K562 (cell line): ENCODE measurements at regions not wholly inside any gene's neighbourhood (a gene's known extent, or its start where the extent isn't known, plus 50 kb on each side); places are given as distances from the start of the nearest gene placed in this dataset.

Source experiments
- ATAC-seq: fragments of 200-7000 bp; cut with Tn5 transposase; 3 replicates; pipeline ENCODE4 v1.9.1; 2020; ENCODE audit warnings: moderate library complexity
- BruUV-seq: library from RNA; stranded (reverse); fragments of 400-500 nt; replicated peaks from 2 replicates; lab custom pipeline; 2021; lab: Mats Ljungman, UMichigan
- CTCF ChIA-PET: fragments of 300-600 bp; formaldehyde crosslinking; extraction: SDS; loops from one replicate; lab custom pipeline; 2021; ENCODE audit warnings: low intra/inter-chr PET ratio; lab: Yijun Ruan, JAX
- POLR2A ChIA-PET: fragments of 300-600, 350-650 bp; sonication (Branson Sonifier 250); formaldehyde crosslinking; extraction: SDS; loops from one replicate; lab custom pipeline; 2021; ENCODE audit warnings: antibody characterized with exemption, inconsistent platforms; lab: Yijun Ruan, JAX
- DNase-seq, 4 experiments: peaks; one replicate each; pipeline versions ENCODE4 v3.0.0 to v3.0.0-alpha.2; 2011 to 2018; ENCODE audit warnings: low spot score in 3 of 4, mixed read lengths in 3 of 4; ENCODE audit errors: extremely low read depth in 1 of 4
- FAIRE-seq: peaks from 2 replicates; lab custom pipeline; 2011; peaks lifted over from hg19 to GRCh38; lab: Jason Lieb, UNC
- H2AFZ ChIP-seq: 2 replicates; pipeline ENCODE4 v1.6.0; 2011; ENCODE audit warnings: low read depth, low read length, control low read depth, inconsistent platforms
- H3K27ac ChIP-seq: fragments of 200-600 bp; 3 replicates; pipeline ENCODE4 v1.8.0; 2011; ENCODE audit warnings: low read depth, mild to moderate bottlenecking, control low read depth, inconsistent platforms, low read length, moderate library complexity, mixed read lengths; ENCODE audit errors: extremely low read depth
- H3K27me3 ChIP-seq, 2 experiments: fragments of 300-600 bp in 1 of 2; 2 replicates in 1 of 2; 3 replicates in 1 of 2; pipeline versions ENCODE4 v1.6.0 to v1.8.0; 2011; ENCODE audit warnings: inconsistent platforms in 2 of 2, low read length in 2 of 2, mild to moderate bottlenecking in 1 of 2, mixed read lengths in 1 of 2, moderate library complexity in 1 of 2; ENCODE audit not compliant: control insufficient read depth in 2 of 2, insufficient read depth in 2 of 2
- H3K36me3 ChIP-seq: fragments of 300-600 bp; 3 replicates; pipeline ENCODE4 v1.8.0; 2011; ENCODE audit warnings: mild to moderate bottlenecking, low read length, inconsistent platforms; ENCODE audit not compliant: control insufficient read depth, insufficient read depth
- H3K4me1 ChIP-seq, 2 experiments: fragments of 200-600 bp in 1 of 2; replicated peaks in 1 of 2; 2 replicates in 1 of 2; 3 replicates in 1 of 2; pipeline versions ENCODE4 v1.5.1 to v1.8.0; 2011; ENCODE audit warnings: inconsistent platforms in 2 of 2, low read length in 2 of 2, mild to moderate bottlenecking in 1 of 2, mixed read lengths in 1 of 2, moderate library complexity in 1 of 2; ENCODE audit not compliant: control insufficient read depth in 2 of 2, insufficient read depth in 2 of 2
- H3K4me2 ChIP-seq: 2 replicates; pipeline ENCODE4 v1.6.1; 2011; ENCODE audit warnings: low read length, control low read depth, inconsistent platforms, mixed read lengths; ENCODE audit not compliant: insufficient read depth
- H3K4me3 ChIP-seq: fragments of 200-600 bp; sonication (generic), shearing (Covaris generic); 2 replicates; pipeline ENCODE4 v1.5.1; 2016; ENCODE audit warnings: control low read depth, inconsistent platforms
- H3K79me2 ChIP-seq: fragments of 200-600 bp; 3 replicates; pipeline ENCODE4 v1.8.0; 2011; ENCODE audit warnings: low read length, inconsistent platforms; ENCODE audit not compliant: control insufficient read depth, insufficient read depth
- H3K9ac ChIP-seq, 2 experiments: 2 replicates each; pipeline versions ENCODE4 v1.6.0 to v1.6.1; 2011; ENCODE audit warnings: low read depth in 2 of 2, low read length in 2 of 2, control low read depth in 1 of 2, inconsistent platforms in 1 of 2, mild to moderate bottlenecking in 1 of 2, mixed read lengths in 1 of 2; ENCODE audit not compliant: insufficient read depth in 1 of 2
- H3K9me1 ChIP-seq: one replicate; pipeline ENCODE4 v1.6.0; 2011; ENCODE audit warnings: inconsistent platforms, mild to moderate bottlenecking, low read length, moderate library complexity; ENCODE audit not compliant: control insufficient read depth, insufficient read depth
- H3K9me3 ChIP-seq: replicated peaks from 2 replicates; pipeline ENCODE4 v1.5.1; 2011; ENCODE audit warnings: low read depth, low read length, inconsistent platforms; ENCODE audit not compliant: control insufficient read depth, insufficient read depth
- H4K20me1 ChIP-seq: replicated peaks from 2 replicates; pipeline ENCODE4 v1.6.1; 2011; ENCODE audit warnings: low read length, inconsistent platforms, mixed read lengths; ENCODE audit not compliant: control insufficient read depth, insufficient read depth
- BRD4 ChIP-seq: fragments of 200-600 bp; sonication (generic); IDR thresholded peaks from 2 replicates; pipeline ENCODE4 v1.6.1; 2017; ENCODE audit warnings: inconsistent platforms
- FOXK2 ChIP-seq, 2 experiments: fragments of 450-650 bp; IDR thresholded peaks in 1 of 2; conservative IDR thresholded peaks in 1 of 2; 2 replicates each; pipeline ENCODE4 v1.6.1; 2016; ENCODE audit warnings: low read depth in 2 of 2, mild to moderate bottlenecking in 1 of 2
- XRCC4 ChIP-seq: IDR thresholded peaks from one replicate; pipeline ENCODE4 v1.6.1; 2011; ENCODE audit not compliant: insufficient read depth, insufficient read length; ENCODE audit errors: extremely low read depth
- ZNF551 ChIP-seq: fragments of 250-450 bp; sonication (Bioruptor Pico); IDR thresholded peaks from 2 replicates; pipeline ENCODE4 v1.5.0; 2021; ENCODE audit warnings: mild to moderate bottlenecking, moderate library complexity
- WGBS: fragments of 100-300 bp; shearing (Covaris generic); methylation state at CpG from one replicate; pipeline ENCODE4 v1.1.6; 2016; ENCODE audit warnings: low coverage, mixed read lengths; ENCODE audit not compliant: insufficient coverage; ENCODE audit errors: missing lambda C conversion rate; 5-methylcytosine and 5-hydroxymethylcytosine counted together
- in situ Hi-C: fragments of 300-500 bp; cut with MboI; formaldehyde crosslinking; loops from 4 replicates; pipeline ENCODE4 v1.15.0; 2018; ENCODE audit warnings: inconsistent platforms, mixed read lengths
- intact Hi-C: fragments of 100-400 bp; cut with micrococcal nuclease; formaldehyde crosslinking; loops from 2 replicates; pipeline ENCODE4 v1.14.2; 2022
- TF ChIP-seq, protein P1 (sequence below): sonication (generic); formaldehyde crosslinking; IDR thresholded peaks from 2 replicates; pipeline ENCODE4 v1.8.1; 2023; ENCODE audit warnings: missing genetic modification reagents, mild to moderate bottlenecking, borderline replicate concordance
- TF ChIP-seq, protein P2 (sequence below): fragments of 200-800 bp; sonication (Bioruptor generic); IDR thresholded peaks from 2 replicates; pipeline ENCODE4 v1.6.1; 2017; ENCODE audit warnings: missing genetic modification characterization, missing compliant biosample characterization

GRCh38 chr1:103191327-103191726 is 83.0 kb upstream of the COL11A1 start:
- H3K27me3 ChIP-seq: no peaks in the 10 kb centered on the region
- TF ChIP-seq, protein P1, sequence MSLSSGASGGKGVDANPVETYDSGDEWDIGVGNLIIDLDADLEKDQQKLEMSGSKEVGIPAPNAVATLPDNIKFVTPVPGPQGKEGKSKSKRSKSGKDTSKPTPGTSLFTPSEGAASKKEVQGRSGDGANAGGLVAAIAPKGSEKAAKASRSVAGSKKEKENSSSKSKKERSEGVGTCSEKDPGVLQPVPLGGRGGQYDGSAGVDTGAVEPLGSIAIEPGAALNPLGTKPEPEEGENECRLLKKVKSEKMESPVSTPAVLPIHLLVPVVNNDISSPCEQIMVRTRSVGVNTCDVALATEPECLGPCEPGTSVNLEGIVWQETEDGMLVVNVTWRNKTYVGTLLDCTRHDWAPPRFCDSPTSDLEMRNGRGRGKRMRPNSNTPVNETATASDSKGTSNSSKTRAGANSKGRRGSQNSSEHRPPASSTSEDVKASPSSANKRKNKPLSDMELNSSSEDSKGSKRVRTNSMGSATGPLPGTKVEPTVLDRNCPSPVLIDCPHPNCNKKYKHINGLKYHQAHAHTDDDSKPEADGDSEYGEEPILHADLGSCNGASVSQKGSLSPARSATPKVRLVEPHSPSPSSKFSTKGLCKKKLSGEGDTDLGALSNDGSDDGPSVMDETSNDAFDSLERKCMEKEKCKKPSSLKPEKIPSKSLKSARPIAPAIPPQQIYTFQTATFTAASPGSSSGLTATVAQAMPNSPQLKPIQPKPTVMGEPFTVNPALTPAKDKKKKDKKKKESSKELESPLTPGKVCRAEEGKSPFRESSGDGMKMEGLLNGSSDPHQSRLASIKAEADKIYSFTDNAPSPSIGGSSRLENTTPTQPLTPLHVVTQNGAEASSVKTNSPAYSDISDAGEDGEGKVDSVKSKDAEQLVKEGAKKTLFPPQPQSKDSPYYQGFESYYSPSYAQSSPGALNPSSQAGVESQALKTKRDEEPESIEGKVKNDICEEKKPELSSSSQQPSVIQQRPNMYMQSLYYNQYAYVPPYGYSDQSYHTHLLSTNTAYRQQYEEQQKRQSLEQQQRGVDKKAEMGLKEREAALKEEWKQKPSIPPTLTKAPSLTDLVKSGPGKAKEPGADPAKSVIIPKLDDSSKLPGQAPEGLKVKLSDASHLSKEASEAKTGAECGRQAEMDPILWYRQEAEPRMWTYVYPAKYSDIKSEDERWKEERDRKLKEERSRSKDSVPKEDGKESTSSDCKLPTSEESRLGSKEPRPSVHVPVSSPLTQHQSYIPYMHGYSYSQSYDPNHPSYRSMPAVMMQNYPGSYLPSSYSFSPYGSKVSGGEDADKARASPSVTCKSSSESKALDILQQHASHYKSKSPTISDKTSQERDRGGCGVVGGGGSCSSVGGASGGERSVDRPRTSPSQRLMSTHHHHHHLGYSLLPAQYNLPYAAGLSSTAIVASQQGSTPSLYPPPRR: no peak
- TF ChIP-seq XRCC4 (no peak), ZNF551 (CRISPR knock-in tag) (no peak), FOXK2 (conservative IDR thresholded peaks at IDR 0.05 in 1 of 2, IDR thresholded peaks at IDR 0.05 in 1 of 2; ENCODE audit: low read depth in 2 of 2) (no peak), BRD4 (no peak)
- TF ChIP-seq, protein P2, sequence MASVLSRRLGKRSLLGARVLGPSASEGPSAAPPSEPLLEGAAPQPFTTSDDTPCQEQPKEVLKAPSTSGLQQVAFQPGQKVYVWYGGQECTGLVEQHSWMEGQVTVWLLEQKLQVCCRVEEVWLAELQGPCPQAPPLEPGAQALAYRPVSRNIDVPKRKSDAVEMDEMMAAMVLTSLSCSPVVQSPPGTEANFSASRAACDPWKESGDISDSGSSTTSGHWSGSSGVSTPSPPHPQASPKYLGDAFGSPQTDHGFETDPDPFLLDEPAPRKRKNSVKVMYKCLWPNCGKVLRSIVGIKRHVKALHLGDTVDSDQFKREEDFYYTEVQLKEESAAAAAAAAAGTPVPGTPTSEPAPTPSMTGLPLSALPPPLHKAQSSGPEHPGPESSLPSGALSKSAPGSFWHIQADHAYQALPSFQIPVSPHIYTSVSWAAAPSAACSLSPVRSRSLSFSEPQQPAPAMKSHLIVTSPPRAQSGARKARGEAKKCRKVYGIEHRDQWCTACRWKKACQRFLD: no peak
- ATAC-seq: no peak
- H4K20me1 ChIP-seq: no peaks in the 10 kb centered on the region
- CTCF ChIA-PET: no interaction called here
- no peak overlapping the region for H2AFZ ChIP-seq
- no TSS peak for BruUV-seq
- H3K9me3 ChIP-seq: no peaks in the 10 kb centered on the region
- in situ Hi-C loops (loop anchor here (10.0 kb wide), 1 partner anchor 103 kb away; no protein-coding TSS in a partner anchor), intact Hi-C loops (no loop called here)
- no peaks in the 10 kb centered on the region for H3K79me2 ChIP-seq
- no peaks in the 10 kb centered on the region for H3K4me1 ChIP-seq
- no peaks in the 10 kb centered on the region for H3K9me1 ChIP-seq
- POLR2A ChIA-PET: no interaction called here
- FAIRE-seq: no peak
- no peak overlapping the region for H3K9ac ChIP-seq
- no peak overlapping the region for H3K27ac ChIP-seq
- WGBS: 2% methylated on average over 2 of the region's 2 CpGs
- H3K4me3 ChIP-seq: no peak overlapping the region
- H3K36me3 ChIP-seq: no peaks in the 10 kb centered on the region
- no peak overlapping the region for H3K4me2 ChIP-seq
- no peak for DNase-seq
